ENCODE measurements at regions not wholly inside any gene's neighbourhood (a gene's known extent, or its start where the extent isn't known, plus 50 kb on each side); places are given as distances from the start of the nearest gene placed in this dataset.

- Histone ChIP-seq H3K79me2 (ENCODE audit: control insufficient read depth, insufficient read depth, low read length) (no peaks in the 10 kb centered on the region), H3K36me3 (ENCODE audit: control insufficient read depth in 2 of 2, extremely low read depth in 1 of 2, insufficient read depth in 2 of 2, low read length in 2 of 2) (no peaks in the 10 kb centered on the region), H3K27me3 (ENCODE audit: control insufficient read depth in 2 of 2, insufficient read depth in 2 of 2, low read length in 2 of 2) (no peaks in the 10 kb centered on the region), H2AFZ (ENCODE audit: low read depth, low read length) (no peak overlapping the region), H3K9ac (replicated peaks; ENCODE audit: extremely low read depth, insufficient read depth, low read length) (no peak overlapping the region), H3K4me2 (ENCODE audit: insufficient read depth, low read length) (no peak overlapping the region), H4K20me1 (replicated peaks; ENCODE audit: control insufficient read depth, extremely low read depth, insufficient read depth, low read length) (no peaks in the 10 kb centered on the region), H3K9me1 (replicated peaks; ENCODE audit: control insufficient read depth, extremely low read depth, insufficient read depth, low read length) (no peaks in the 10 kb centered on the region), H3K27ac (ENCODE audit: insufficient read depth, low read depth, low read length) (no peak overlapping the region), H3K4me3 (replicated peaks in 1 of 3; ENCODE audit: insufficient read depth in 1 of 3, low read depth in 1 of 3, low read length in 3 of 3) (no peak overlapping the region), H3K4me1 (ENCODE audit: control insufficient read depth, extremely low read depth, insufficient read depth, low read length) (no peaks in the 10 kb centered on the region), H3K9me3 (replicated peaks; ENCODE audit: control insufficient read depth, insufficient read depth, low read length) (peaks cover 2% of the 10 kb centered on the region)
- DNase-seq (ENCODE audit: low read depth, low spot score) (no peak), FAIRE-seq (no peak)
- CTCF ChIA-PET: no interaction called here
- TF ChIP-seq POLR2AphosphoS5 (IDR thresholded peaks at IDR 0.05; ENCODE audit: insufficient read depth, low read depth, low read length) (no peak), GATA2 (IDR thresholded peaks at IDR 0.05; ENCODE audit: insufficient read depth, insufficient read length, low read depth, low read length) (no peak), FOS (IDR thresholded peaks at IDR 0.05; ENCODE audit: borderline replicate concordance, insufficient read depth, low read length) (no peak), JUN (IDR thresholded peaks at IDR 0.05; ENCODE audit: borderline replicate concordance, insufficient read depth, insufficient read length, low read depth) (no peak), MYC (IDR thresholded peaks at IDR 0.05; ENCODE audit: low read depth, low read length) (no peak), POLR2A (IDR thresholded peaks at IDR 0.05; ENCODE audit: low read depth, low read length) (no peak), EZH2 (IDR thresholded peaks at IDR 0.05; ENCODE audit: borderline replicate concordance, low read depth, low read length, severe bottlenecking) (no peak), MAX (IDR thresholded peaks at IDR 0.05; ENCODE audit: insufficient read depth, insufficient read length) (no peak), CTCF (IDR thresholded peaks at IDR 0.05; ENCODE audit: extremely low read depth in 1 of 2, insufficient read depth in 1 of 2, low read depth in 1 of 2, low read length in 2 of 2) (no peak)
- no TSS peak for BruUV-seq (replicated peaks)
- POLR2A ChIA-PET: no interaction called here
- dilution Hi-C loops (cut with MboI; ENCODE audit: extremely low pct_ligation_motif_present, low sequenced_read_pairs) (no loop called here), intact Hi-C loops (cut with micrococcal nuclease) (no loop called here)
Observed at GRCh38 chr14:105878554-105878953, 352.2 kb downstream of the TMEM121 start.

All from endothelial cell of umbilical vein (primary cell).